ENCODE measurements at regions not wholly inside any gene's neighbourhood (a gene's known extent, or its start where the extent isn't known, plus 50 kb on each side); places are given as distances from the start of the nearest gene placed in this dataset.

DNA sequence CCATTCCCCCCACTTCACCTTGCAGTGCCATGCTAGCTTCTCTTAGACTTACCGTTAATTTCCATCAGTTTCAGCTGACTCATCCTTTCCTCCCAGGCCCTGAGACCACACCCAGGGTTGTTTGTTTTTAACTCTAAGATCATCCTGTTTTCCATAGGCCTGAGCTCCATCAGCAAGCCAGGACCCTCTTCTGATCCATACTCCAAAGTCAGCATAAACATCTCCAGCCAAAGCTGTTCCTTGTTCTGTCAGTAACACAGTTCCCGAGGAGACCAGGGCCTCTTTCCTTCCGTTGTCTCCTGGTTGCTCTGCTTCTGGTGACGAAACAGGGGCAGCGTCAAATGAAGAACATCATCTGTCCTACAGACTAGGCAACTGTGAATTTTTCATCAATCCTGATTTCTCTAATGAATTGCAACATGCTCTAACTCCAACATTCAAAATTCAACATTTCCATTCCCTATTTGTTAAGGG lies 83.8 kb upstream of the HNF1B start:
- Mint-ChIP-seq H3K4me3 (no peak overlapping the region), H3K4me1 (peaks cover 0 to 4% (median 1%) of the 10 kb centered on the region in 4 donors), H3K36me3 (no peaks in the 10 kb centered on the region), H3K9me3 (no peaks in the 10 kb centered on the region), H3K27me3 (peaks cover 16 to 32% of the 10 kb centered on the region in 2 donors), H3K27ac (no peak overlapping the region)
- H3K36me3 ChIP-seq (ENCODE audit: insufficient read depth, low read length), result no peaks in the 10 kb centered on the region
- no peaks in the 10 kb centered on the region for H3K4me1 ChIP-seq (ENCODE audit: insufficient read depth, low read length)
- intact Hi-C loops (cut with micrococcal nuclease), result no loop called here
- CTCF ChIA-PET (ENCODE audit: partially characterized antibody), result no interaction called here
- H3K4me3 ChIP-seq (ENCODE audit: low read length in 2 of 2), result no peak overlapping the region
- no peaks in the 10 kb centered on the region for H3K27me3 ChIP-seq (ENCODE audit: insufficient read depth, low read length)
- POLR2A ChIA-PET (ENCODE audit: partially characterized antibody), result no interaction called here
- no peaks in the 10 kb centered on the region for H3K9me3 ChIP-seq (ENCODE audit: control insufficient read depth in 1 of 2, low read length in 2 of 2)
- H3K27ac ChIP-seq (ENCODE audit: low read depth, low read length), result no peak overlapping the region
- no peak for DNase-seq

DNA sequence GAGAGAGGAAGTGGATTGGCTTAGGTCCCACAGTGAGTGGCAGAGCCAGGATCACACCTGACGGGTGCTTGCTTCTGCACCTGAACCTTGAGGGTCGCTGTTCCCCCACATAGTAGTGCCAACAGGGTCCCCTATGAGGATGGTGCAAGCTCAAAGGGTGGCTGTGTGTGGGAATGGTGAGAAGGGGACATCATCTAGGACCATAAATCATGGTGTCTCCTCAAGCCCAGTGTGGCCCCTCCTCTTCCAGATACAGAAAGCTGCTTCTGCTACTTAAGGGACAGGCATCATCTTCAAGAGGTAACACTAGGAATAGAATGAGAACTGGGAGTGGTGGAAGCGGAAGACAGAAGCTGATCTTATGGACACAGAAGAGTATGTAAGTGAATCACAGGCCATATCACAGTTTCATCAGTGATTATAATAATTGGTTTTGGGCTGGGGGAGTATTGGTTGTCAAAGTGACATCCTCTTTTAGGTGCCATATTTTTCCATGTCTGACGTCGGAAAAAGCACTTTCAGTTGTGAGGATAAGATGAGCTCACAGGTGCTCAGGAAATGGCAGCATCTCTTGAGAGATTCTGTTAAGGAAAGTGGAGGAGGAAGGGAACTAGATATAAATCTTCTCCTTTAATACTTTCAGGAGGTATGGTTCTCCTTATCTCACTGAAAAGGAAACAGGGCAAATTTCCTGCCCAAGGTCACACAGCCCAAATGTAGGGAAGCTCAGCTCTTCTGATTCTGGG lies 83.2 kb upstream of the HNF1B start:
- H3K27me3 Mint-ChIP-seq, result peaks cover 16 to 31% of the 10 kb centered on the region in 2 donors
- H3K9me3 ChIP-seq (ENCODE audit: control insufficient read depth in 1 of 2, low read length in 2 of 2), result no peaks in the 10 kb centered on the region
- H3K36me3 ChIP-seq (ENCODE audit: insufficient read depth, low read length), result no peaks in the 10 kb centered on the region
- no peak overlapping the region for H3K27ac ChIP-seq (ENCODE audit: low read depth, low read length)
- H3K27ac Mint-ChIP-seq, result no peak overlapping the region
- no peak overlapping the region for H3K4me3 Mint-ChIP-seq
- peaks cover 0 to 4% (median 1%) of the 10 kb centered on the region in 4 donors for H3K4me1 Mint-ChIP-seq
- H3K4me1 ChIP-seq (ENCODE audit: insufficient read depth, low read length), result no peaks in the 10 kb centered on the region
- POLR2A ChIA-PET (ENCODE audit: partially characterized antibody), result no interaction called here
- H3K27me3 ChIP-seq (ENCODE audit: insufficient read depth, low read length), result no peaks in the 10 kb centered on the region
- H3K9me3 Mint-ChIP-seq, result no peaks in the 10 kb centered on the region
- H3K4me3 ChIP-seq (ENCODE audit: low read length in 2 of 2), result no peak overlapping the region
- intact Hi-C loops (cut with micrococcal nuclease), result no loop called here
- CTCF ChIA-PET (ENCODE audit: partially characterized antibody), result no interaction called here
- H3K36me3 Mint-ChIP-seq, result no peaks in the 10 kb centered on the region
- no peak for DNase-seq

GRCh38 chr17:37826497-37827430 lies 81.9 kb upstream of the HNF1B start:
- Histone ChIP-seq H3K27ac (ENCODE audit: low read depth, low read length) (no peak overlapping the region), H3K27me3 (ENCODE audit: insufficient read depth, low read length) (no peaks in the 10 kb centered on the region), H3K9me3 (ENCODE audit: control insufficient read depth in 1 of 2, low read length in 2 of 2) (no peaks in the 10 kb centered on the region), H3K4me3 (ENCODE audit: low read length in 2 of 2) (no peak overlapping the region), H3K4me1 (ENCODE audit: insufficient read depth, low read length) (no peaks in the 10 kb centered on the region), H3K36me3 (ENCODE audit: insufficient read depth, low read length) (no peaks in the 10 kb centered on the region)
- Mint-ChIP-seq H3K27ac (no peak overlapping the region), H3K4me3 (no peak overlapping the region), H3K36me3 (no peaks in the 10 kb centered on the region), H3K9me3 (no peaks in the 10 kb centered on the region), H3K4me1 (peaks cover 0 to 4% (median 1%) of the 10 kb centered on the region in 4 donors), H3K27me3 (peaks cover 11 to 28% of the 10 kb centered on the region in 2 donors)
- ChIA-PET POLR2A (ENCODE audit: partially characterized antibody) (no interaction called here), CTCF (ENCODE audit: partially characterized antibody) (no interaction called here)
- intact Hi-C loops (cut with micrococcal nuclease), result no loop called here
- DNase-seq, result no peak

DNA sequence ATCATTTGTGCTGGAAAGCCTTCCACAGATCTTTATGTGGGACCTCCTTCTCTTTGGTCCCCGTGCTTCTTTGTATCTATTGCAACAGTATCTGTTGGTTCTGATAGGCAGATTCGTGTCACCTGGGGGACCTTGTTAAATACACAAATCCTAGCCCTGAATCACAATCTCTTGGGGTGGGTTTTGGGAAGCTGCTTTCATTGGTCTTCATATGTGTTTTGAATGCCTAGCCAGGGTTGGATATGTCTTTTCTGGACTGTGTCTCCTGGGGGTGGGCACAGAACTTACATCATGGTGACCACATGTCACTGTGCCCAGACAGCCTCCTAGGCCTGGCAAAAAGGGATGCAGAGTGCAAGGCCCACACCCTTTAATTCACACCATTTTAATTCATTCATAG lies 81.0 kb upstream of the HNF1B start:
- Histone ChIP-seq H3K27me3 (ENCODE audit: insufficient read depth, low read length) (no peaks in the 10 kb centered on the region), H3K9me3 (ENCODE audit: control insufficient read depth in 1 of 2, low read length in 2 of 2) (no peaks in the 10 kb centered on the region), H3K4me1 (ENCODE audit: insufficient read depth, low read length) (no peaks in the 10 kb centered on the region), H3K27ac (ENCODE audit: low read depth, low read length) (no peak overlapping the region), H3K36me3 (ENCODE audit: insufficient read depth, low read length) (no peaks in the 10 kb centered on the region), H3K4me3 (ENCODE audit: low read length in 2 of 2) (no peak overlapping the region)
- peaks cover 0 to 4% (median 1%) of the 10 kb centered on the region in 4 donors for H3K4me1 Mint-ChIP-seq
- H3K4me3 Mint-ChIP-seq, result no peak overlapping the region
- no peak for DNase-seq
- ChIA-PET POLR2A (ENCODE audit: partially characterized antibody) (no interaction called here), CTCF (ENCODE audit: partially characterized antibody) (no interaction called here)
- intact Hi-C loops (cut with micrococcal nuclease), result no loop called here
- no peaks in the 10 kb centered on the region for H3K36me3 Mint-ChIP-seq
- H3K27me3 Mint-ChIP-seq, result peaks cover 7 to 21% of the 10 kb centered on the region in 2 donors
- H3K27ac Mint-ChIP-seq, result no peak overlapping the region
- H3K9me3 Mint-ChIP-seq, result no peaks in the 10 kb centered on the region

GRCh38 chr17:37824534-37825485 lies 80.0 kb upstream of the HNF1B start:
- Mint-ChIP-seq H3K4me1 (peaks cover 0 to 4% (median 1%) of the 10 kb centered on the region in 4 donors), H3K27me3 (peaks cover 4 to 21% of the 10 kb centered on the region in 2 donors), H3K4me3 (no peak overlapping the region), H3K9me3 (no peaks in the 10 kb centered on the region), H3K27ac (no peak overlapping the region), H3K36me3 (no peaks in the 10 kb centered on the region)
- no peak overlapping the region for H3K27ac ChIP-seq (ENCODE audit: low read depth, low read length)
- intact Hi-C loops (cut with micrococcal nuclease), result no loop called here
- ChIA-PET CTCF (ENCODE audit: partially characterized antibody) (no interaction called here), POLR2A (ENCODE audit: partially characterized antibody) (no interaction called here)
- no peak overlapping the region for H3K4me3 ChIP-seq (ENCODE audit: low read length in 2 of 2)
- no peaks in the 10 kb centered on the region for H3K36me3 ChIP-seq (ENCODE audit: insufficient read depth, low read length)
- no peak for DNase-seq
- H3K27me3 ChIP-seq (ENCODE audit: insufficient read depth, low read length), result no peaks in the 10 kb centered on the region
- H3K4me1 ChIP-seq (ENCODE audit: insufficient read depth, low read length), result no peaks in the 10 kb centered on the region
- no peaks in the 10 kb centered on the region for H3K9me3 ChIP-seq (ENCODE audit: control insufficient read depth in 1 of 2, low read length in 2 of 2)

GRCh38 chr17:37823996-37824395 lies 79.1 kb upstream of the HNF1B start:
- H3K4me1 ChIP-seq (ENCODE audit: insufficient read depth, low read length), result no peaks in the 10 kb centered on the region

More at GRCh38 chr17:37823996-37824395, 79.1 kb upstream of the HNF1B start:
- ChIA-PET POLR2A (ENCODE audit: partially characterized antibody) (no interaction called here), CTCF (ENCODE audit: partially characterized antibody) (no interaction called here)
- no peaks in the 10 kb centered on the region for H3K36me3 Mint-ChIP-seq
- Histone ChIP-seq H3K4me3 (ENCODE audit: low read length in 2 of 2) (no peak overlapping the region), H3K9me3 (ENCODE audit: control insufficient read depth in 1 of 2, low read length in 2 of 2) (no peaks in the 10 kb centered on the region), H3K36me3 (ENCODE audit: insufficient read depth, low read length) (no peaks in the 10 kb centered on the region), H3K27ac (ENCODE audit: low read depth, low read length) (no peak overlapping the region), H3K27me3 (ENCODE audit: insufficient read depth, low read length) (no peaks in the 10 kb centered on the region)
- H3K9me3 Mint-ChIP-seq, result no peaks in the 10 kb centered on the region
- DNase-seq, result no peak
- H3K27me3 Mint-ChIP-seq, result peaks cover 4 to 21% of the 10 kb centered on the region in 2 donors
- intact Hi-C loops (cut with micrococcal nuclease), result no loop called here
- no peak overlapping the region for H3K4me3 Mint-ChIP-seq
- peaks cover 0 to 4% (median 1%) of the 10 kb centered on the region in 4 donors for H3K4me1 Mint-ChIP-seq
- H3K27ac Mint-ChIP-seq, result no peak overlapping the region
